ENCODE measurements at regions not wholly inside any gene's neighbourhood (a gene's known extent, or its start where the extent isn't known, plus 50 kb on each side); places are given as distances from the start of the nearest gene placed in this dataset.
A peak's percentile ranks its signal among the peaks of the same experiment; 100 is the strongest.

- DNase-seq: no peak
- Histone ChIP-seq H4K91ac (ENCODE audit: low read length) (no peak overlapping the region), H3K79me1 (replicated peaks; ENCODE audit: low read length, poor library complexity, severe bottlenecking) (peaks cover 3% of the 10 kb centered on the region), H3K9ac (ENCODE audit: low read length) (no peak overlapping the region), H3K4me2 (ENCODE audit: low read length, poor library complexity, severe bottlenecking) (no peak overlapping the region), H3K23ac (ENCODE audit: low read length in 2 of 2) (no peak overlapping the region), H3K18ac (ENCODE audit: low read depth in 1 of 2, low read length in 2 of 2) (no peak overlapping the region), H2AK5ac (ENCODE audit: low read length, severe bottlenecking) (no peak overlapping the region), H3K4me3 (ENCODE audit: insufficient read depth in 1 of 2, low read depth in 1 of 2, low read length in 2 of 2) (no peak overlapping the region), H3K4ac (ENCODE audit: low read depth in 1 of 2, low read length in 2 of 2) (no peak overlapping the region), H3K27me3 (ENCODE audit: control insufficient read depth in 1 of 2, insufficient read depth in 1 of 2, low read length in 2 of 2) (no peaks in the 10 kb centered on the region), H2BK15ac (ENCODE audit: low read depth, poor library complexity, severe bottlenecking) (no peak overlapping the region), H3K14ac (ENCODE audit: low read length in 2 of 2) (no peak overlapping the region), H2AFZ (ENCODE audit: low read depth, low read length) (no peak overlapping the region), H3K36me3 (ENCODE audit: control insufficient read depth in 1 of 2, insufficient read depth in 2 of 2, low read depth in 1 of 2, low read length in 2 of 2) (peaks cover 4 to 19% of the 10 kb centered on the region in 2 experiments), H4K8ac (ENCODE audit: low read length) (no peak overlapping the region), H3K9me3 (ENCODE audit: control insufficient read depth, low read length) (peaks cover 5% of the 10 kb centered on the region), H3K27ac (ENCODE audit: low read length, poor library complexity, severe bottlenecking) (no peak overlapping the region), H2BK5ac (ENCODE audit: low read depth, low read length, poor library complexity, severe bottlenecking) (no peak overlapping the region), H3K4me1 (ENCODE audit: control insufficient read depth, insufficient read depth, low read depth, low read length) (no peaks in the 10 kb centered on the region), H2BK12ac (ENCODE audit: low read length in 2 of 2) (no peak overlapping the region), H2BK120ac (ENCODE audit: low read depth, low read length) (no peak overlapping the region)
- WGBS: 89% methylated on average over 1 of the region's 1 CpG
These were observed 385.8 kb downstream of the KLF12 start for GRCh38 chr13:73748404-73748803.

GRCh38 chr13:73745190-73745589 lies 389.0 kb downstream of the KLF12 start:
- no peak for DNase-seq
- H3K9ac ChIP-seq (ENCODE audit: low read length): no peak overlapping the region
- no peak overlapping the region for H2AK5ac ChIP-seq (ENCODE audit: low read length, severe bottlenecking)
- no peak overlapping the region for H3K4me2 ChIP-seq (ENCODE audit: low read length, poor library complexity, severe bottlenecking)
- H3K23ac ChIP-seq (ENCODE audit: low read length in 2 of 2): no peak overlapping the region
- H3K27me3 ChIP-seq (ENCODE audit: control insufficient read depth in 1 of 2, insufficient read depth in 1 of 2, low read length in 2 of 2): no peaks in the 10 kb centered on the region
- no peak overlapping the region for H2BK15ac ChIP-seq (ENCODE audit: low read depth, poor library complexity, severe bottlenecking)
- H4K91ac ChIP-seq (ENCODE audit: low read length): no peak overlapping the region
- no peak overlapping the region for H3K27ac ChIP-seq (ENCODE audit: low read length, poor library complexity, severe bottlenecking)
- peaks cover 3% of the 10 kb centered on the region for H3K79me1 ChIP-seq (replicated peaks; ENCODE audit: low read length, poor library complexity, severe bottlenecking)
- no peaks in the 10 kb centered on the region for H3K4me1 ChIP-seq (ENCODE audit: control insufficient read depth, insufficient read depth, low read depth, low read length)
- H3K18ac ChIP-seq (ENCODE audit: low read depth in 1 of 2, low read length in 2 of 2): no peak overlapping the region
- H2BK120ac ChIP-seq (ENCODE audit: low read depth, low read length): no peak overlapping the region
- no peak overlapping the region for H2AFZ ChIP-seq (ENCODE audit: low read depth, low read length)
- no peak overlapping the region for H2BK12ac ChIP-seq (ENCODE audit: low read length in 2 of 2)
- peaks cover 4 to 10% of the 10 kb centered on the region in 2 experiments for H3K36me3 ChIP-seq (ENCODE audit: control insufficient read depth in 1 of 2, insufficient read depth in 2 of 2, low read depth in 1 of 2, low read length in 2 of 2)
- H3K9me3 ChIP-seq (ENCODE audit: control insufficient read depth, low read length): peaks cover 5% of the 10 kb centered on the region
- no peak overlapping the region for H3K14ac ChIP-seq (ENCODE audit: low read length in 2 of 2)
- H3K4me3 ChIP-seq (ENCODE audit: insufficient read depth in 1 of 2, low read depth in 1 of 2, low read length in 2 of 2): no peak overlapping the region
- H3K4ac ChIP-seq (ENCODE audit: low read depth in 1 of 2, low read length in 2 of 2): no peak overlapping the region
- no peak overlapping the region for H4K8ac ChIP-seq (ENCODE audit: low read length)
- no peak overlapping the region for H2BK5ac ChIP-seq (ENCODE audit: low read depth, low read length, poor library complexity, severe bottlenecking)
- WGBS: 87% methylated on average over 2 of the region's 2 CpGs

GRCh38 chr13:73742982-73743381 lies 391.2 kb downstream of the KLF12 start:
- no peak overlapping the region for H3K18ac ChIP-seq (ENCODE audit: low read depth in 1 of 2, low read length in 2 of 2)
- DNase-seq: peak; percentile 43
- H3K36me3 ChIP-seq (ENCODE audit: control insufficient read depth in 1 of 2, insufficient read depth in 2 of 2, low read depth in 1 of 2, low read length in 2 of 2): peaks cover 4 to 6% of the 10 kb centered on the region in 2 experiments
- H3K27ac ChIP-seq (ENCODE audit: low read length, poor library complexity, severe bottlenecking): no peak overlapping the region
- H2BK5ac ChIP-seq (ENCODE audit: low read depth, low read length, poor library complexity, severe bottlenecking): no peak overlapping the region
- no peak overlapping the region for H4K91ac ChIP-seq (ENCODE audit: low read length)
- 77% methylated on average over 2 of the region's 4 CpGs for WGBS
- no peaks in the 10 kb centered on the region for H3K4me1 ChIP-seq (ENCODE audit: control insufficient read depth, insufficient read depth, low read depth, low read length)
- no peak overlapping the region for H2BK12ac ChIP-seq (ENCODE audit: low read length in 2 of 2)
- H3K79me1 ChIP-seq (replicated peaks; ENCODE audit: low read length, poor library complexity, severe bottlenecking): peaks cover 4% of the 10 kb centered on the region
- no peak overlapping the region for H2AK5ac ChIP-seq (ENCODE audit: low read length, severe bottlenecking)
- H2BK15ac ChIP-seq (ENCODE audit: low read depth, poor library complexity, severe bottlenecking): no peak overlapping the region
- H2AFZ ChIP-seq (ENCODE audit: low read depth, low read length): no peak overlapping the region
- H3K4me3 ChIP-seq (ENCODE audit: insufficient read depth in 1 of 2, low read depth in 1 of 2, low read length in 2 of 2): no peak overlapping the region
- no peaks in the 10 kb centered on the region for H3K27me3 ChIP-seq (ENCODE audit: control insufficient read depth in 1 of 2, insufficient read depth in 1 of 2, low read length in 2 of 2)
- no peak overlapping the region for H3K23ac ChIP-seq (ENCODE audit: low read length in 2 of 2)
- no peak overlapping the region for H4K8ac ChIP-seq (ENCODE audit: low read length)
- no peak overlapping the region for H3K4me2 ChIP-seq (ENCODE audit: low read length, poor library complexity, severe bottlenecking)
- no peak overlapping the region for H3K9ac ChIP-seq (ENCODE audit: low read length)
- no peak overlapping the region for H3K14ac ChIP-seq (ENCODE audit: low read length in 2 of 2)
- no peaks in the 10 kb centered on the region for H3K9me3 ChIP-seq (ENCODE audit: control insufficient read depth, low read length)
- H3K4ac ChIP-seq (ENCODE audit: low read depth in 1 of 2, low read length in 2 of 2): no peak overlapping the region
- no peak overlapping the region for H2BK120ac ChIP-seq (ENCODE audit: low read depth, low read length)

GRCh38 chr13:73741742-73742141 lies 392.5 kb downstream of the KLF12 start:
- Histone ChIP-seq H3K18ac (ENCODE audit: low read depth in 1 of 2, low read length in 2 of 2) (no peak overlapping the region), H3K4me2 (ENCODE audit: low read length, poor library complexity, severe bottlenecking) (no peak overlapping the region), H3K27me3 (ENCODE audit: control insufficient read depth in 1 of 2, insufficient read depth in 1 of 2, low read length in 2 of 2) (no peaks in the 10 kb centered on the region), H2AFZ (ENCODE audit: low read depth, low read length) (no peak overlapping the region), H3K27ac (ENCODE audit: low read length, poor library complexity, severe bottlenecking) (no peak overlapping the region), H3K23ac (ENCODE audit: low read length in 2 of 2) (no peak overlapping the region), H3K79me1 (replicated peaks; ENCODE audit: low read length, poor library complexity, severe bottlenecking) (peaks cover 4% of the 10 kb centered on the region), H2BK120ac (ENCODE audit: low read depth, low read length) (no peak overlapping the region), H2BK12ac (ENCODE audit: low read length in 2 of 2) (no peak overlapping the region), H3K9me3 (ENCODE audit: control insufficient read depth, low read length) (no peaks in the 10 kb centered on the region), H3K4ac (ENCODE audit: low read depth in 1 of 2, low read length in 2 of 2) (no peak overlapping the region), H3K9ac (ENCODE audit: low read length) (peak overlapping the region; percentile 79), H3K36me3 (ENCODE audit: control insufficient read depth in 1 of 2, insufficient read depth in 2 of 2, low read depth in 1 of 2, low read length in 2 of 2) (peaks cover 4 to 6% of the 10 kb centered on the region in 2 experiments), H4K91ac (ENCODE audit: low read length) (no peak overlapping the region), H2BK15ac (ENCODE audit: low read depth, poor library complexity, severe bottlenecking) (no peak overlapping the region), H4K8ac (ENCODE audit: low read length) (no peak overlapping the region), H3K4me3 (ENCODE audit: insufficient read depth in 1 of 2, low read depth in 1 of 2, low read length in 2 of 2) (no peak overlapping the region), H3K14ac (ENCODE audit: low read length in 2 of 2) (no peak overlapping the region), H2BK5ac (ENCODE audit: low read depth, low read length, poor library complexity, severe bottlenecking) (no peak overlapping the region), H3K4me1 (ENCODE audit: control insufficient read depth, insufficient read depth, low read depth, low read length) (no peaks in the 10 kb centered on the region), H2AK5ac (ENCODE audit: low read length, severe bottlenecking) (no peak overlapping the region)
- no peak for DNase-seq
- 39% methylated on average over 3 of the region's 3 CpGs for WGBS

Measured in mesenchymal stem cell (in vitro differentiated cells and primary cell).